HG03521 (cell line): ENCODE measurements at regions not wholly inside any gene's neighbourhood (a gene's known extent, or its start where the extent isn't known, plus 50 kb on each side); places are given as distances from the start of the nearest gene placed in this dataset.
"Not testable (repeated sequence)": the region's sequence is repeated elsewhere in the genome, so short reads cannot be mapped to it uniquely, and the experiment has no call there.

Experiments
- ATAC-seq: cut with Tn5 transposase; IDR thresholded peaks from one replicate; pipeline ENCODE4 v1.9.1; 2021; ENCODE audit warnings: mild to moderate bottlenecking, moderate library complexity; ENCODE audit not compliant: unreplicated experiment

- ATAC-seq: no peak
Observed at GRCh38 chr1:70553567-70553956, 142.5 kb downstream of the CTH start.

DNA sequence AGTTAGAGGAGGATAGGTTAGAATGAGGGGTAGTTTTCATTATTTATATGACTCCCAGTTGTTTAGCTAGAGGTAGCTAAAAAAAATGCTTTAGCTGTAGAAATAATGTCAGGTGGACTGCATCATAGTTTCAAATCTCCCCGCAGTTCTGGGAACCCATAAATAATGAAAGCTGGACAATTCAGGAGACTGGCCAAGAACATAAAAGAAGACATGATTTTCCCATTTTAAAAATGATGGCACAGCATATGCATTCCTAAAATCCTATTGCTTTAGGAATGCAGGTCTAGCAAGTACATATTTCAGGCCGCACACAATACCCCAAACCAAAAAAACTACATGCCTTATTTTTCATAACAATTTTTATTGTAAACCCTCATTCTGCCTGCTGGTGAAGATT, 143.3 kb downstream of the CTH start:
- ATAC-seq: no peak

DNA sequence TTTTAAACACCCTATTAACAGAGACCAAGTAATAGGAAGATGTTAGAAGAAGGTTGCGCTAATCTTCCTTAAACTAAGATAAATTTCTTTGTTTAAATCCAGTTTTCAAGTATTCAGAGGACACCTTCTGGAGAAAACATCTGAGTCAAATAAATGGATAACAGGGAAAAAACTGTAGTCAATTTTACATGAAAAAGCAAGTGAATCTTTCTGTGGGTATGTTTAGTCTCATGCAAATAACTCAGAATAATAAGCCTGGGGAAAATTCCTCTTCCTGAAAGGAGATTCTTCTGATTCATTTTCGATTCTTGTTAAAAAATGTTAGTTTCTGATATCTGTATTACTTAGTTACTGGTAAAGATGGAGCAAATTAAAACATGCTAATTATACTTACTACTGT, 145.5 kb downstream of the CTH start:
- no peak for ATAC-seq

DNA sequence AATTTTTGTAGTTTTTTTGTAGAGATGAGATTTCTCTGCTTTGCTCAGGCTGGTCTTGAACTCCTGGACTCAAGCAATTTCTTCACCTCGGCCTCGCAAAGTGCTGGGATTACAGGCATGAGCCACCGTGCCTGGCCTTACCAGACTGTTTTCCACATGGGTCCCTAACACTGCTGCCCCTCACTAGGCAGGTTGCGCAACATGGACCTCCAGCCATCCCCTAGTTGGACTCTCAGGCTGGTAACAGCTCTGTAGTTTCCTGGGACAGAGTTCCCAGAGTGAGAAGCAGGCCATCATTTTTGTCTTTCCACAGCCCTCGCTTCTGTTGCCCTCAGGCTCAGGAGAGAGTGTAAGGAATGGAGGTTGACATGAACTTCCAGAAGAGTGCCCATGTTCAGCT, 156.1 kb downstream of the CTH start:
- ATAC-seq: no peak

DNA sequence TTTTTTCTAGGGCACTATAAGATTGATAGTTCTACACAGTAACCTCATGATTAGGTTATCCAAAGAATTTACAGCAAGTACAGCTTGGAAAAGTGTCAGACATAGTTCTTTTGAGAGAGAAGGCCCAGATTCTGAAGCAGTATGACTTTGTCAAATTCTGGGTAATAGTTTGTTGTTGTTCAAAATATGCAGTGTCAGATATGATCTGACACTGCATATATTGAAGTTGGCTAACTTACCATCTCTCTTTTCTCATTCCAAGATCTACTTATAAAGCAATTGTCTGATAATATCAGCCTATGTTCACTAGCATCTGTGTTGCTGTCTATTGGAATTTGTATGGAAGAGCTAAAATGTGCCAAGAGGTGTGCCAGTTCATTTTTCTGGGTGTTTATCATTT, 160.1 kb downstream of the CTH start:
- ATAC-seq: no peak

- ATAC-seq: no peak
Observed at GRCh38 chr1:70573317-70573843, 162.3 kb downstream of the CTH start.

- no peak for ATAC-seq
Observed at GRCh38 chr1:70581661-70582060, 170.6 kb downstream of the CTH start.

DNA sequence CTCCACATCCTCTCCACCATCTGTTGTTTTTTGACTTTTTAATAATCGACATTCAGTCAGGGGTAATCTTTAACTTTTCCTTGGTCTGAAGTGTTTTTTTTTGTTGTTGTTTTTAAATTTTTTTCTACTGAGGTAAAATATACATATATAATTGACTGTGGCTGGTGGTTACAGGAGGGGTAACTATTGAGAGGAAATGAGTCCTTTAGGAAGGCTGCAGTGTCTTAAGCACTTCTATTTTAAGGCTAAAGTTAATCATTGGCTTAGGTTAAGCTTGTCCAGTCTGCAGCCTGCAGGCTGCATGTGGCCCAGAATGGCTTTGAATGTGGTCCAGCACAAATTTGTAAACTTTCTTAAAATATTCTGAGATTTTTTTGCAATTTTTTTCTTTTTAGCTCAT, 172.5 kb downstream of the CTH start:
- peak; percentile 61 for ATAC-seq

DNA sequence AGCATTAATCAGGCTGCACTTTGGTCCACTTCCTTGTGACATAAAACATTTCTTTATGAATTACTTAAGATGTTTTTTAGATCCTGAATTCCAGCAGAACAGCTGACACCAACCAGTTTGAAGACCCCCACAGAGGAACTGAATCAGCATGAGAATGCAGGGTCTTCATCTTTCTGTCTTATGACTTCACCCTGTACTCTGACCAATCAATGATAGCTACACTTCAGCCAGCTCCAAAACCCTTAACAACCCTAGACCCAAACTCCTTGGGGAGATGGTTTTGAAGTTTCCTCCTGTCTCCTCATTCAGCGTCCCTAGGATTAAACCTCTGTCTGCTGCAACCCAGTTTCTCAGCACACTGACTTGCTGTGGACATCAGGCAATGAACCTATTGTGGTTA, 175.0 kb downstream of the CTH start:
- no peak for ATAC-seq

- ATAC-seq: no peak
Observed at GRCh38 chr1:70587872-70588366, 176.9 kb downstream of the CTH start.

GRCh38 chr1:70593551-70593950, 182.5 kb downstream of the CTH start:
- ATAC-seq: not testable (repeated sequence)

DNA sequence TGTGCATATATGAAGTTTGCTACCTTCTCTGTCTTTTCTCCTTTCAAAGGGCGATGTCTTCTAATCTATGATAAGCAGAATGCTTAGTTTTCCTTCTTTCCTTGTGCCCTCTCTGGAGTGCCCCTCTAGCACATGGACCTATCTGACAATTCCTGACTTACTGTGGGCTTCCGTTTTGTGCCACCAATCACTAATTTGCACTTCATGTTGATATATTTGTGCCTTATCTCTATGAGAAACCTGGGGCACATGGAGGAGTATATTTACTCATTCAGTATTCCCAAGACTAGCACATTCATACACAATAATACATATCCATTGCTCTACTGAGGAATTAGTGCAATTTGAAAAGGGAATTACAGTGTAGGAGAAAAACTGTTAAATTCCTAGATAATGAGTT, 197.7 kb downstream of the CTH start:
- ATAC-seq: no peak

GRCh38 chr1:70610164-70610563, 199.1 kb downstream of the CTH start:
- ATAC-seq: not testable (repeated sequence)

DNA sequence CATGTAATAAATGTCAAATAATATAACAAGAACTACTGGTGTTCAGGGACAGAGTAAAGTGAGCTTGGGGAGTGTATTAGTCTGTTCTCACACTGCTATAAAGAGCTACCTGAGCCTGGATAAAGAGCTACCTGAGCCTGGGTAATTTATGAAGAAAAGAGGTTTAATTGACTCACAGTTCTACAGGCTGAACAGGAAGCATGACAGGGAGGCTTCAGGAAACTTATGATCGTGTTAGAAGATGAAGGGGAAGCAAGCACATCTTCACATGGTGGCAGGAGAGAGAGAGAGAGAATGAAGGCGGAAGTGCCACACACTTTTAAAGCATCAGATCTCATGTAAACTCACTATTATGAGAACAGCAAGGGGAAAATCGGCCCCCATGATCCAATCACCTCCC, 205.9 kb downstream of the CTH start:
- ATAC-seq: no peak

- no peak for ATAC-seq
Observed at GRCh38 chr1:70617728-70618127, 206.7 kb downstream of the CTH start.

GRCh38 chr1:70627910-70628309, 216.8 kb downstream of the CTH start:
- ATAC-seq: no peak

- no peak for ATAC-seq
Observed at GRCh38 chr1:70628973-70629372, 217.9 kb downstream of the CTH start.

DNA sequence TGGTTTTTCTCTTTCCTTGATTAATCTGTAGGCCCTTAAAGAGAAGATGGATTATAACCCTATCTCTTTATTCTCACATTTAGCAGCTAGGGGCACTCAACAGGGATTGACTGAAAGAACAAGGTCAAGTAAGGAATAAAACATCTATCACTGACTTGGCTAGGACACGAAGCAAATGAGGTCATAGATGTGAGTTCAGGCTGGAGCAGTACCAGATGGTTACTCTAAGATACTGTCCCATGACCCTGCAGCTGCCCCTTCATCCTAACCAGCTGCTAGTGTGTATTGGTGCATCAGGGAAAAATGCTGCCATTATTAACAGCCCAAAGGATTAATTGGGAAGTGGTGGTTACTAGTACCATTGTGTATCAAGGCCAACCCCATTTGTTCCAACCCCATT, 221.9 kb downstream of the CTH start:
- ATAC-seq: no peak

- no peak for ATAC-seq
Observed at GRCh38 chr1:70635868-70636267, 224.8 kb downstream of the CTH start.

- no peak for ATAC-seq
Observed at GRCh38 chr1:70641868-70642267, 230.8 kb downstream of the CTH start.

DNA sequence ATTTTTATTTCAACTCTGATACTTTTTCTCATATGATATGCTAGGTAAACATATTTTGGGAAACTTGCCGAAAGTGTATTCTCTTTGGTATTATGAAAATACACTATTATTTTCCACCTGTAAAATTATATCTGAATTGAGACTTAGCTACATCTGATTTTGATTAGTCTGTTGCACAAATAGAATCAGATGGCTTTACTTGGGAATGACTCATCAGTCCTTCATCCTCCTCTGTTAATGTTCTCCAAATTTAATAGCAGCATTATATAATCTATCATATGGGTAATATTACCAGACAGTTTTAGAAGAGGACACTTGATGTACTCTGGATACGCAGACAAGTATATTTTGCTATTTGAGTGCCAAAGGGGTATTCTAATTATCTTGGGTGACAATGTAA, 245.3 kb downstream of the CTH start:
- no peak for ATAC-seq

DNA sequence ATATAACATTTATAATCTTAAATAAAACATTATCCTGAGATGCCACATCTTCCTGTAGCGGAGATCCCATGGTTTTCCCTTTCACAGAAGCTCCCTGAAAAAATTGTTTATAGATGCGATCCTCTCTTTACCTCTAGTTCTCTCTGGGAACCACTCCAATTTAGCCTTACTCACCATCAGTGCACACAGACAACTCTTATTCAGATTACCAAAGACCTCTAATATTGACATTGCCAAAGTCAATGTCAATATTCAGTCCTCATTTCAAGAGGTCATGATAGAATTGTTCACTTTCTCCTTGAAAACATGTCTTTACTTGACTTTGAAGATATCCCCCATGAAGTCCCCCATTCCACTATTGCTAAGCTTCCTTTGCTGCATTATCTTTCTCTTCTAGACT, 248.8 kb downstream of the CTH start:
- ATAC-seq: no peak

GRCh38 chr1:70666381-70667140, 255.5 kb downstream of the CTH start:
- ATAC-seq: no peak
